NCI-H1105 treated with DMSO at 0.1 percent for 48 hours (cell line): ENCODE measurements at regions not wholly inside any gene's neighbourhood (a gene's known extent, or its start where the extent isn't known, plus 50 kb on each side); places are given as distances from the start of the nearest gene placed in this dataset.

Experiments used
- DNase-seq: peaks from one replicate; lab custom pipeline; 2025; lab: John Stamatoyannopoulos, UW

DNA sequence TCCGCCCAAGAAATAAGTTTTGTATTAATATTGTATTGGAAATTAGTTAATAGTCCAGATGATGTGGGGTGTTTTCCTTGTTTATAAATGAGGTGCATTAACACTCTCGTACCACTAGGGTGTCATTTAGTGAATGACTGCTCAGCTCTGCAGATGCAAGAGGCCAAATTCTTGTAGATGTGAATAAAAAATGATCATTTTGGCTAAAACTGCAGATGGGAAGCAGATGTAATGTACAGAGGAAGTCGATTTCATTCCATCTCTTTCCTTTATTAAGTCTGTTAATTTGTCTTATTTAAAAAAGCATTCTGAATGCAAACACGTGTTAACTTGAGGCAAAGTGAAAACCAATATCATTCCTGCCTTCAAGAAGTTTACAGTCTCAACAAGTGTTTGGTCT lies 108.1 kb downstream of the DHX15 start:
- DNase-seq = no peak

- DNase-seq = no peak
Observed at GRCh38 chr4:24475756-24476155, 108.6 kb downstream of the DHX15 start.

DNA sequence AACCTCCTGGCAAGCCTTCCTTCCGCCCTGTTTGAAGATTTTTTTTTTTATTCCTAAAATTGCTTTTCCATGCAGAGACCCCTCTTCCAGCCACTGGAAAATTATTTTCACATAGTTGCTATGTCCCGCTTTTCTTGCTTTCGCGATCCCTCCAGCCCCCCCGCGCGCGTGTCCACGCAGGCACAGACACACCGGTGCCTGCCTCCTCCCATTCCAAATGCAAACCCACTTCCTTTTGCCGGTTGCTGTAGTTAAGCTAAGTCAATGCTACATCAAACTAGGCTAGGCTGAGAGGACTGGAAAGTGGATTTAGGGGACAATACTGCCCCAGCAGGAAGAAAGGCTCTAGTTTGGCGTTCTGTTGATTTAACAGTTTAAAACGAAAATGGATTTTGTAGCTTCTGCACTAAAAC lies 111.0 kb downstream of the DHX15 start:
- peak; percentile 44 for DNase-seq

DNA sequence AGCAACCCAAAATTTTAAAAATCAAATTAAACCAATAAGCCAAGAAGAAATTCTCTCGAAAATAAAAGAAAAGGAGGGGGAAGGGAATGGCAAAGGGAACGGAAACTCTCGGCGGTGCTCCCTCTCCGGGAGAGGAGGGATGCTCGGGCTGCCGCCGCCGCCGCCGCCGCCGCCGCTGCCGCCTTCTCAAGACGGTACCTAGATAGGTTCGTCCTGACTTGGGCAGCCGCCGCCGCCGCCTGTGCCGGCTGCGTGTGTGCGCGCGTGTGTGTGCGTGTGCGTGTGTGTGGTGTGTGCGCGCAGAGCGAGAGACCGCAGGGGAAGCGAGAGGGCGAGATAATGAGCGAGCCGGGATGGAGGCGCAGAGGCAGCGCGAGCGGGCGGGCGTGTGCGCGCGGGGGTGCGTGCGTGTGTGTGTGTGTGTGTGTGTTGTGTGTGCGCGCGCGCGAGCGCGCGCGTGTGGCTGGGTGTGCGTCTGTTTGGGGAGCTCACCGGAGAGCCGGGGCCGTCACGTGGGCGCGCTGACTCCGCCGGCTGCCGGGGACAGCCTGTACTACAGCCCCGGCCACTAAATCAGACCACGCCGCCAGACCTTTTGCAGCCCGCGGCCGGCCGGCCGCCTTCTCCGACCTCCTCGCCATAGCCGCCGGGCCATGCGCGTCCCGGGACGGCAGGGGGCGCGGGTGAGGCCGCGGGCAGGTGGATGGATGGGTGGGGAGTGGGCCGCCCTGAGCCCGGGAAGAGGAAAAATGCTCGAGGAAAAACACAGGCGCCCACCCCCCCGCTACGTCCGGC lies 111.6 kb downstream of the DHX15 start:
- peak; percentile 63 for DNase-seq

DNA sequence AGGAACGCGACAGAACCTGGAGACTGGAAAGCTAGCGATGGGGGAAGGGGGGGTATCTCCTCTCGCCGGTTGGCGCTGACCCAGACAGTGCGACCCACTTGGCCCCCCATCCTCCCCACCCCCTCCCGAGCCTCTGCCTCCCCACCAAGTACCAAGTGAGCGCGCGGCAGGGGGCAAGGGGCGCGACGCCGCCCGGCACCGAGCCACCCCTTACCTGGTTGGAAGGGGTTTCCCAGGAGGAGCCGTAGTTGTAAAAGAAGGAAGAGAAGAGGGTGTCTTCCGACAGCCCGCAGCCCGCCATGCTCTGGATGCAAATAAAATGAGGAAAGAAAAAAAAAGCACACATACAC lies 112.2 kb downstream of the DHX15 start:
- DNase-seq = no peak

GRCh38 chr4:24471486-24472160 lies 112.7 kb downstream of the DHX15 start:
- peak; percentile 28 for DNase-seq

- DNase-seq = peak; percentile 28
Observed at GRCh38 chr4:24470666-24471485, 113.5 kb downstream of the DHX15 start.

- no peak for DNase-seq
Observed at GRCh38 chr4:24468071-24468470, 116.3 kb downstream of the DHX15 start.

- no peak for DNase-seq
Observed at GRCh38 chr4:24464566-24464965, 119.8 kb downstream of the DHX15 start.

DNA sequence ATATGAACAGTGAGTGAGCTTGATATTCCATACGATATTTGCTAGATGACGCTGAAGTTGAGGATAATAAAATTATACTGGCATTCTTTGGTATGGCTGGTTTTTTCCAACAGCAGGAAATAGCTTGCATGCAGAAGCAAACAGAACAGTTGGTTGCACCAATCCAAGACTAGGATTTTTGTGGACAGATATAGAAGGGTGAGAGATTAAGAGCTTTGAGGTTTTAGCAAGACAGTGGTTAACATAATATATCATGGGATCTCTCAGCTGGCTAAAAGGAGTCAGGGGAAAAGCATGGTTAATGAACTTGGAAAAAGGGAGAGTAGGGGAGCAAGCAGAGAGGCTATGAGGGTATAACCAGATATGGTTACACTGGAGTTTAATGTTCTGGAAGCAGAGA lies 127.9 kb downstream of the DHX15 start:
- DNase-seq = no peak

DNA sequence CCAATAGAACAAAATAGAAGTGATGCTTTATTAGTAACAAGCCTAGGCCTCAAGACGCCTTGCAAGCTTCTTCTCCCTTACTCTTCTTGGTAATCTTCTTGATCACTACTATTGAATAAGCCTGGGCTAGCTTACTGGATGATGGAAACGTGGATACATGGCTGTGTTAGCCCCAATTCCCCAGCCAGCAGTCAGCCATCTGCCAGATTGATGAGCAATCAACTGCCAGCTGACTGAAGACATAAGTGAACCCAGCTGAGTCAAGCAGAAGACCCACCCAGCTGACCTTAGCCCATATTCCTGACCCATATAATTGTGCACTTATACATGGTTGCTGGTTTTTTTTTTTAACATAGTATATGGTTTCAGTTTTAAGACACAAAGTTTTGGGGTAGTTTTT lies 130.4 kb downstream of the DHX15 start:
- DNase-seq = no peak

- no peak for DNase-seq
Observed at GRCh38 chr4:24451870-24452269, 132.5 kb downstream of the DHX15 start.

- DNase-seq = no peak
Observed at GRCh38 chr4:24443200-24443599, 141.2 kb downstream of the DHX15 start.

DNA sequence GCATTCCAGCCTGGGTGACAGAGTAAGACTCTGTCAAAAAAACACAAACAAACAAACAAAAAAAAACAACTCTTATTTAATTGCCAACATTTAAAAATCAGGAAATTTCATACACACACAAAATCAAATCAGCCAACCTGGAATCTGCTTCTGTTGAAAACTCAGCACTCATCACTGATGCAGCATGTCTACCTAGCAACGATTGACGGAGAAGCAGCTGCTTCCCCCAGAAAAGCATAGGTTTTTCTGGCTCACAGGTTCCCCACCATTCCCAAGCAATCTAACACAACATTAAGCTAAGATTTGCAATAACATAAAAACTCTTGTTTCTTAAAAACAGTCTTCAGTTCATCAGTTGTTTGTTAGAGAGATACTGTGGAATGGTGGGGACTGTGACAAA lies 143.6 kb downstream of the DHX15 start:
- DNase-seq = no peak

DNA sequence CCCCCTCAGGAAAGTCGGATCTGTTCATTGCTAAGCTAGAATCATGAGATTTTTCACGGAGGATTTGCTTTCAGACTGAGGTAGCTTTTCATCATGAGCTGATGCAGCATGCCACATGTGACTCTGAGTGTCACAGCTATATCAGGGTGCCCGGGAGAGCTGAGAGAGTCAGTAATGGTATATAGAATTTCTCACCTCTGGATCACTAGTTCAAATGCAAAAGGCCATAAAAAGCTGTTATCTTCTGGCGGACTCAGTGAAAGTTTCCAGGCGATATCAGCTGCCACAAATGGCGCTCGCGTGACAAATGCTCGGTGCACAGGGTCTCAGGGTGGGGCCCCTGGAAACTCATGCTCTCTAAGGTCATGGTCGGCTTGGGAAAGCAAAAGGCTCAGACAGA lies 150.1 kb downstream of the DHX15 start:
- no peak for DNase-seq

DNA sequence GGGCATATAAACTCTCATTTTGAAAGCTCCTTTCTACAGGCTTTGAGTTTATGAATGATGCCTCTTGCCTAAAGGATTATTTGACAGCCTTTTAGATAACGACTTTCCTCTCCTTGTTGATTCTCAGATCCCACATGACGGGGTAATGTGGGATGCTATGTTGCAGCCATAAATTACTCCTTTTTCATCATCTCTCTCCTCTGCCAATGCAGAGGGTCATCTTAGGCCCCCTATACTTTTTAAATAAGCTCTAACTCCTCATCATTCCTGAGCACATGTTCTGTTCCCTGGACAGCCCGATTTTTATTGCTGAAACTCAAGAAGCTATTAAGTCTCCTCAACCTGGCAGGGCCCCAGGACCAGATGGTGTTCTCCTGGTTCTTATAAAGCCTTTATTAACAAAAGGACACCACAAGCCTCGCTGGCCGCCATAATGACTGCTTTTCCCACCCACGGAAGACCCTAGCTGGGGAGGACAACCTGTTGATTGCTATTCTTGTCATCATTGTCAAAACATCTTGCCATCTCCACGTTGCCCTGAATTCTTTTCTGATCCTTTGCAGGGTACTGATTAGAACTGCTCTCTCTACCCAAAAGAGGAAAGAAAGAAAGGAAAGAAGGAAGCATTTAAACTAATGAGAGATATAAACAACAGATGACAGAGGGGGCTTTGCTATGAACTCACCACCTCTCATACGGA lies 150.7 kb downstream of the DHX15 start:
- no peak for DNase-seq

GRCh38 chr4:24428850-24429249 lies 155.5 kb downstream of the DHX15 start:
- DNase-seq = no peak

DNA sequence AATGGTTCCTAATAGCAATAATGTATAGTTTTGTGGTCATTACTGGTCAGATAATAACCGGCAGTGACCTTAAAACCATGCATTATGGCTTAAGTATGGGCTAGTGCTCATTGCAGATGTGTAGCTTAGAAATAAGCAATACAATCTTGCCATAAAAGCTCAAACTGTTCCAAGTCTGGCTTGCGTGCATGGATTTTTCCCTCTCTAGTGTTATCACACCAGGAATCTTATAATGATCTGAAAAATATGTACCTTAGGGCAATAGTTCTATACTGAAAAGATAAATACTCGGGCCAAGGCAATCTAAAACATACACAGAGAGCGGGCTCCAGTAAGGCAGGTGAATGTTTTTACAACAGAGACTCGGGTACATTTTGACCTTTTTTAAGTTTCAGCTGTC lies 157.8 kb downstream of the DHX15 start:
- no peak for DNase-seq

GRCh38 chr4:24425863-24426262 lies 158.5 kb downstream of the DHX15 start:
- no peak for DNase-seq

DNA sequence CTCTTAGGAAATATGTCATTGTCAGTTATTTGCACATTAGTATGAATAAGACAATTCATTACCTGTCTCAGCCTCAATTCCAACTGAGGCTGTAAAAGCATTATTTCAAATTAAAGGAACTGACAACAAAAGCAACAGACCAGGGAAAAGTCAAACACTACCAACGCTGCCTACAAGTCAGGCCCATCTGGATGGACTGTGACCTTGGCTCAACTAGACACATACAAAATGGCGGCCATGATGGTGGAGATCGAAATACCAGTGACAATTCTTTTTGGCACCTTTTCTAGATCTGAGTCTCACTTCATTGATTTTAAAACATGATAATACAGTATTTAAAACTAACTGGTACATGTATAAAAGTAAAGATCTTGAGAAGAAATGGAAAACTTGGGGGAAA lies 160.7 kb downstream of the DHX15 start:
- no peak for DNase-seq

DNA sequence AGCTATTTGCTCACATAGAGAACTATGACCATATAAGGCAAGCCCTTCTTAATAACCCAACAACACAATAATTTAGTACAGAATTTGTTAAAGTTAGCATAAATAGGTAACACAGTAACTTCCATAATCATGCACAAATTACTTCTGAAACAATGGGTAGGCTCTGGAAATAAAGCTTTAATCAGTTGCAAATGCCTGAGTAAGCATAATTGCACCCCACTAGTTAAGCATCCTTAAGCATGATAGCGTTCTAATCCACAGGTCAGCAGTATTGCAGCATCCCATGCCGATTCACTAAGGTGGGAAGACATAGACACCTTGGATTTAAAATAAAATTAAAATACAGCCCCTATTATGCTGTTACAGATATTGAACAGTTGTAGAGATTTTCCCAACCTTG lies 161.7 kb downstream of the DHX15 start:
- no peak for DNase-seq
